CD14-positive monocyte (primary cell): ENCODE measurements at regions not wholly inside any gene's neighbourhood (a gene's known extent, or its start where the extent isn't known, plus 50 kb on each side); places are given as distances from the start of the nearest gene placed in this dataset.

Experiments
- DNase-seq, 3 donors: peaks; one replicate each; pipeline ENCODE4 v3.0.0-alpha.2; 2011 to 2022
- H2AFZ ChIP-seq: 2 replicates; pipeline ENCODE4 v1.6.0; 2012; ENCODE audit warnings: mild to moderate bottlenecking, low read depth, low read length, inconsistent platforms; ENCODE audit not compliant: insufficient read depth, poor library complexity, severe bottlenecking
- H3K27ac ChIP-seq, 2 donors: 1 replicate in 1 of 2; 2 replicates in 1 of 2; pipeline ENCODE4 v1.5.1; 2012 to 2013; ENCODE audit warnings: low read length in 2 of 2, control low read depth in 1 of 2, inconsistent platforms in 1 of 2, low read depth in 1 of 2, mild to moderate bottlenecking in 1 of 2
- H3K27me3 ChIP-seq, 2 donors: one replicate each; pipeline versions ENCODE4 v1.6.0 to v1.6.1; 2011 to 2013; ENCODE audit warnings: low read length in 2 of 2; ENCODE audit not compliant: control insufficient read depth in 2 of 2, insufficient read depth in 2 of 2
- H3K36me3 ChIP-seq, 2 donors: replicated peaks in 1 of 2; 1 replicate in 1 of 2; 2 replicates in 1 of 2; pipeline versions ENCODE4 v1.5.1 to v1.6.1; 2012 to 2013; ENCODE audit warnings: low read length in 2 of 2, control low read depth in 1 of 2, inconsistent platforms in 1 of 2, mild to moderate bottlenecking in 1 of 2; ENCODE audit not compliant: insufficient read depth in 2 of 2, control insufficient read depth in 1 of 2
- H3K4me1 ChIP-seq, 2 donors: 1 replicate in 1 of 2; 2 replicates in 1 of 2; pipeline versions ENCODE4 v1.5.1 to v1.6.1; 2012 to 2013; ENCODE audit warnings: low read length in 2 of 2, control low read depth in 1 of 2, inconsistent platforms in 1 of 2, mild to moderate bottlenecking in 1 of 2, moderate library complexity in 1 of 2; ENCODE audit not compliant: insufficient read depth in 2 of 2, control insufficient read depth in 1 of 2
- H3K4me2 ChIP-seq: replicated peaks from 2 replicates; pipeline ENCODE3; 2012; ENCODE audit warnings: low read length, moderate library complexity, mild to moderate bottlenecking; ENCODE audit not compliant: poor library complexity, severe bottlenecking; ENCODE audit errors: extremely low read depth
- H3K4me3 ChIP-seq, 3 experiments: fragments of 200-600 bp in 1 of 3; sonication (generic) in 1 of 3; replicated peaks in 1 of 3; 1 replicate in 2 of 3; 2 replicates in 1 of 3; pipeline ENCODE4 v1.5.1; 2011 to 2013; ENCODE audit warnings: low read length in 3 of 3, mild to moderate bottlenecking in 3 of 3, control low read depth in 2 of 3, low read depth in 2 of 3, inconsistent platforms in 1 of 3, moderate library complexity in 1 of 3
- H3K79me2 ChIP-seq: 2 replicates; pipeline ENCODE4 v1.6.0; 2012; ENCODE audit warnings: mild to moderate bottlenecking, control low read depth, inconsistent platforms, low read length, moderate library complexity; ENCODE audit not compliant: insufficient read depth
- H3K9ac ChIP-seq: 2 replicates; pipeline ENCODE4 v1.6.0; 2017; ENCODE audit warnings: low read length, mild to moderate bottlenecking; ENCODE audit not compliant: insufficient read depth, poor library complexity, severe bottlenecking
- H3K9me3 ChIP-seq, 2 donors: replicated peaks in 1 of 2; 1 replicate in 1 of 2; 2 replicates in 1 of 2; pipeline versions ENCODE4 v1.5.1 to v1.6.1; 2012 to 2013; ENCODE audit warnings: low read length in 2 of 2, control low read depth in 1 of 2; ENCODE audit not compliant: control insufficient read depth in 1 of 2, insufficient read depth in 1 of 2
- H4K20me1 ChIP-seq: 2 replicates; pipeline ENCODE4 v1.6.0; 2012; ENCODE audit warnings: mild to moderate bottlenecking, low read length, control low read depth, moderate library complexity; ENCODE audit not compliant: insufficient read depth
- H3K27ac Mint-ChIP-seq, 7 donors: one replicate each; pipeline ENCODE4 v1.8.0; 2020; ENCODE audit warnings: mild to moderate bottlenecking in 7 of 7, mixed read lengths in 7 of 7, moderate library complexity in 6 of 7, inconsistent platforms in 2 of 7
- H3K27me3 Mint-ChIP-seq, 3 donors: one replicate each; pipeline ENCODE4 v1.8.0; 2021 to 2022; ENCODE audit warnings: low read depth in 3 of 3, mild to moderate bottlenecking in 3 of 3, mixed read lengths in 3 of 3, moderate library complexity in 3 of 3, inconsistent platforms in 1 of 3
- H3K36me3 Mint-ChIP-seq, 2 donors: one replicate each; pipeline ENCODE4 v1.8.0; 2020; ENCODE audit warnings: mixed read lengths in 2 of 2, inconsistent platforms in 1 of 2, mild to moderate bottlenecking in 1 of 2
- H3K4me1 Mint-ChIP-seq: one replicate; pipeline ENCODE4 v1.8.0; 2020; ENCODE audit warnings: mild to moderate bottlenecking, mixed read lengths
- H3K4me3 Mint-ChIP-seq, 2 donors: one replicate each; pipeline ENCODE4 v1.8.0; 2020; ENCODE audit warnings: mild to moderate bottlenecking in 2 of 2, mixed read lengths in 2 of 2, moderate library complexity in 1 of 2
- H3K9me3 Mint-ChIP-seq, 7 donors: one replicate each; pipeline ENCODE4 v1.8.0; 2020 to 2022; ENCODE audit warnings: mixed read lengths in 7 of 7, mild to moderate bottlenecking in 6 of 7, moderate library complexity in 6 of 7, inconsistent platforms in 2 of 7
- WGBS: methylation state at CpG from one replicate; pipeline ENCODE4 v1.1.5; 2013; ENCODE audit warnings: missing lambda C conversion rate; ENCODE audit not compliant: insufficient coverage; 5-methylcytosine and 5-hydroxymethylcytosine counted together
- intact Hi-C, 2 donors: fragments of 100-400 bp; cut with micrococcal nuclease; formaldehyde crosslinking; loops; one replicate each; pipeline versions ENCODE4 v1.15.0 to v1.15.1; 2023
- TF ChIP-seq, protein P1 (sequence below): fragments of 200-600 bp; IDR thresholded peaks from one replicate; pipeline ENCODE4 v1.8.0; 2022; ENCODE audit warnings: antibody characterized with exemption, mild to moderate bottlenecking

DNA sequence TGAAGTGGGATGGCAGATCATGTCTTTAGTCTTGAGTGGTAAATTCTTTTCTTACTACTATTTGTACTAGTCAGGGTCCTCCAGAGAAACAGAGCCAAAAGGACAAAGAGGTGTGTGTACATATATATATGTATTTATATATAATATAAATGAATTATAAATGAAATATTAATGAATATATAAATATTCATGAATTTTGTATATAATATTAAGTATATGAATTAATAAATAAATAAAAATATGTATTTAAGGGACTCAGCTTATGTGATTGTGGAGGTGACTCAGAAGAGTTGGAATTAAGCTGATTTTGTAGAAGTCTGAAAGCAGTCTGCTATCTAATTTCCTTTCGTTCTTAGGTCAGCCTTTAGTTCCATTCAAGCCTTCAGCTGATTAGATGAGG is 265.3 kb upstream of the MMS22L start:
- no CpG with 5 or more reads among the region's 1 CpG for WGBS
- H3K36me3 ChIP-seq: no peaks in the 10 kb centered on the region
- Mint-ChIP-seq H3K4me3 (no peak overlapping the region), H3K4me1 (no peaks in the 10 kb centered on the region), H3K27me3 (no peaks in the 10 kb centered on the region), H3K27ac (no peak overlapping the region), H3K9me3 (peaks cover 0 to 14% (median 10%) of the 10 kb centered on the region in 7 donors), H3K36me3 (no peaks in the 10 kb centered on the region)
- no peak overlapping the region for H3K27ac ChIP-seq
- TF ChIP-seq, protein P1, sequence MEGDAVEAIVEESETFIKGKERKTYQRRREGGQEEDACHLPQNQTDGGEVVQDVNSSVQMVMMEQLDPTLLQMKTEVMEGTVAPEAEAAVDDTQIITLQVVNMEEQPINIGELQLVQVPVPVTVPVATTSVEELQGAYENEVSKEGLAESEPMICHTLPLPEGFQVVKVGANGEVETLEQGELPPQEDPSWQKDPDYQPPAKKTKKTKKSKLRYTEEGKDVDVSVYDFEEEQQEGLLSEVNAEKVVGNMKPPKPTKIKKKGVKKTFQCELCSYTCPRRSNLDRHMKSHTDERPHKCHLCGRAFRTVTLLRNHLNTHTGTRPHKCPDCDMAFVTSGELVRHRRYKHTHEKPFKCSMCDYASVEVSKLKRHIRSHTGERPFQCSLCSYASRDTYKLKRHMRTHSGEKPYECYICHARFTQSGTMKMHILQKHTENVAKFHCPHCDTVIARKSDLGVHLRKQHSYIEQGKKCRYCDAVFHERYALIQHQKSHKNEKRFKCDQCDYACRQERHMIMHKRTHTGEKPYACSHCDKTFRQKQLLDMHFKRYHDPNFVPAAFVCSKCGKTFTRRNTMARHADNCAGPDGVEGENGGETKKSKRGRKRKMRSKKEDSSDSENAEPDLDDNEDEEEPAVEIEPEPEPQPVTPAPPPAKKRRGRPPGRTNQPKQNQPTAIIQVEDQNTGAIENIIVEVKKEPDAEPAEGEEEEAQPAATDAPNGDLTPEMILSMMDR: no peak
- no peaks in the 10 kb centered on the region for H3K27me3 ChIP-seq
- no peak for DNase-seq
- H3K4me3 ChIP-seq: no peak overlapping the region
- no peak overlapping the region for H2AFZ ChIP-seq
- H3K4me1 ChIP-seq: no peaks in the 10 kb centered on the region
- H3K4me2 ChIP-seq: no peak overlapping the region
- no peaks in the 10 kb centered on the region for H4K20me1 ChIP-seq
- no peak overlapping the region for H3K9ac ChIP-seq
- no peaks in the 10 kb centered on the region for H3K79me2 ChIP-seq
- intact Hi-C loops: no loop called here
- peaks cover 9 to 11% of the 10 kb centered on the region in 2 donors for H3K9me3 ChIP-seq

DNA sequence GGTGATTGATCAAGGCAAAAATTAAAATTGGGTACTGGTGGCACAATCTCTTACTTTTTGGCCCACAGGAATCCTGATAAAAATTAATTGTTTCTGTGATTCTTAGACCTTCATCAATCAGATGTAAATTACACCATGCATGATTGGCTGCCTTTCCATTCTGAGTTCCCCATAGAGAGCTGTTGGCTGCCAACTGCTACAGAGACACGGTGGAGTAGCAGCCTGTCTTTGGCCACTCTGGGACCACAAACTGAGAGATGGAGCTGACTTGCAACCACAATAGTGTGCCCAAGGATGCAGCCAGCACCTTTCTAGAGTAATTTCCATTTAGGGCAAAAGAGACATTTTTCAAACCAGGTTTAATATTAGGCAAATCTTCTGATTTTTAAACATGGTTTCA is 274.3 kb upstream of the MMS22L start:
- Histone ChIP-seq H3K9me3 (no peaks in the 10 kb centered on the region), H3K4me2 (no peak overlapping the region), H3K4me3 (no peak overlapping the region), H3K27ac (no peak overlapping the region), H3K9ac (no peak overlapping the region), H3K79me2 (no peaks in the 10 kb centered on the region), H4K20me1 (no peaks in the 10 kb centered on the region), H3K36me3 (no peaks in the 10 kb centered on the region), H3K4me1 (no peaks in the 10 kb centered on the region), H3K27me3 (no peaks in the 10 kb centered on the region), H2AFZ (no peak overlapping the region)
- peaks cover 0 to 3% (median 0%) of the 10 kb centered on the region in 7 donors for H3K9me3 Mint-ChIP-seq
- H3K27me3 Mint-ChIP-seq: no peaks in the 10 kb centered on the region
- H3K4me1 Mint-ChIP-seq: no peaks in the 10 kb centered on the region
- no peak overlapping the region for H3K4me3 Mint-ChIP-seq
- H3K36me3 Mint-ChIP-seq: no peaks in the 10 kb centered on the region
- DNase-seq: no peak
- intact Hi-C loops: no loop called here
- WGBS: 30% methylated on average over 1 of the region's 1 CpG
- H3K27ac Mint-ChIP-seq: no peak overlapping the region
- TF ChIP-seq, protein P1: no peak
